ENCODE measurements at regions not wholly inside any gene's neighbourhood (a gene's known extent, or its start where the extent isn't known, plus 50 kb on each side); places are given as distances from the start of the nearest gene placed in this dataset.
"Not testable (repeated sequence)": the region's sequence is repeated elsewhere in the genome, so short reads cannot be mapped to it uniquely, and the experiment has no call there.

GRCh38 chr5:18563853-18564252 lies 929.6 kb downstream of the TAF11L14 start:
- DNase-seq (ENCODE audit: low read depth) = no peak

GRCh38 chr5:18566671-18567070 lies 932.4 kb downstream of the TAF11L14 start:
- DNase-seq (ENCODE audit: low read depth) = no peak

- no peak for DNase-seq (ENCODE audit: low read depth)
Observed at GRCh38 chr5:18576586-18576985, 942.3 kb downstream of the TAF11L14 start.

GRCh38 chr5:18601185-18601584 lies 966.9 kb downstream of the TAF11L14 start:
- no peak for DNase-seq (ENCODE audit: low read depth)

GRCh38 chr5:18602402-18602801 lies 968.1 kb downstream of the TAF11L14 start:
- no peak for DNase-seq (ENCODE audit: low read depth)

GRCh38 chr5:18605186-18605585 lies 970.9 kb downstream of the TAF11L14 start:
- no peak for DNase-seq (ENCODE audit: low read depth)

- no peak for DNase-seq (ENCODE audit: low read depth)
Observed at GRCh38 chr5:18607570-18607969, 973.3 kb downstream of the TAF11L14 start.

- not testable (repeated sequence) for DNase-seq (ENCODE audit: low read depth)
Observed at GRCh38 chr5:18617191-18617590, 982.9 kb downstream of the TAF11L14 start.

GRCh38 chr5:18630458-18631045 lies 996.3 kb downstream of the TAF11L14 start:
- DNase-seq (ENCODE audit: low read depth) = no peak

- DNase-seq (ENCODE audit: low read depth) = no peak
Observed at GRCh38 chr5:18652404-18653215, 1018.4 kb downstream of the TAF11L14 start.

GRCh38 chr5:18653216-18653752 lies 1019.0 kb downstream of the TAF11L14 start:
- DNase-seq (ENCODE audit: low read depth) = no peak

- no peak for DNase-seq (ENCODE audit: low read depth)
Observed at GRCh38 chr5:18660511-18660910, 1026.3 kb downstream of the TAF11L14 start.

GRCh38 chr5:18662231-18662630 lies 1028.0 kb downstream of the TAF11L14 start:
- DNase-seq (ENCODE audit: low read depth) = no peak

- DNase-seq (ENCODE audit: low read depth) = not testable (repeated sequence)
Observed at GRCh38 chr5:18674212-18674611, 1040.0 kb downstream of the TAF11L14 start.

GRCh38 chr5:18675041-18675440 lies 1040.8 kb downstream of the TAF11L14 start:
- no peak for DNase-seq (ENCODE audit: low read depth)

- no peak for DNase-seq (ENCODE audit: low read depth)
Observed at GRCh38 chr5:18686253-18686652, 1052.0 kb downstream of the TAF11L14 start.

GRCh38 chr5:18687429-18687828 lies 1053.2 kb downstream of the TAF11L14 start:
- no peak for DNase-seq (ENCODE audit: low read depth)

GRCh38 chr5:18699681-18700080 lies 1065.4 kb downstream of the TAF11L14 start:
- DNase-seq (ENCODE audit: low read depth) = no peak

GRCh38 chr5:18702821-18703220 lies 1068.6 kb downstream of the TAF11L14 start:
- DNase-seq (ENCODE audit: low read depth) = no peak

- no peak for DNase-seq (ENCODE audit: low read depth)
Observed at GRCh38 chr5:18712936-18713485, 1078.8 kb downstream of the TAF11L14 start.

- DNase-seq (ENCODE audit: low read depth) = no peak
Observed at GRCh38 chr5:18720002-18720401, 1085.7 kb downstream of the TAF11L14 start.

GRCh38 chr5:18732556-18733479 lies 1098.6 kb downstream of the TAF11L14 start:
- DNase-seq (ENCODE audit: low read depth) = no peak

All from stimulated activated CD8-positive, alpha-beta memory T cell treated with anti-CD3 and anti-CD28 coated beads, Interleukin-4, amount 100 ng/mL, for 24 hours (primary cell).